ENCODE measurements at regions not wholly inside any gene's neighbourhood (a gene's known extent, or its start where the extent isn't known, plus 50 kb on each side); places are given as distances from the start of the nearest gene placed in this dataset.
"Not testable (repeated sequence)": the region's sequence is repeated elsewhere in the genome, so short reads cannot be mapped to it uniquely, and the experiment has no call there.

DNA sequence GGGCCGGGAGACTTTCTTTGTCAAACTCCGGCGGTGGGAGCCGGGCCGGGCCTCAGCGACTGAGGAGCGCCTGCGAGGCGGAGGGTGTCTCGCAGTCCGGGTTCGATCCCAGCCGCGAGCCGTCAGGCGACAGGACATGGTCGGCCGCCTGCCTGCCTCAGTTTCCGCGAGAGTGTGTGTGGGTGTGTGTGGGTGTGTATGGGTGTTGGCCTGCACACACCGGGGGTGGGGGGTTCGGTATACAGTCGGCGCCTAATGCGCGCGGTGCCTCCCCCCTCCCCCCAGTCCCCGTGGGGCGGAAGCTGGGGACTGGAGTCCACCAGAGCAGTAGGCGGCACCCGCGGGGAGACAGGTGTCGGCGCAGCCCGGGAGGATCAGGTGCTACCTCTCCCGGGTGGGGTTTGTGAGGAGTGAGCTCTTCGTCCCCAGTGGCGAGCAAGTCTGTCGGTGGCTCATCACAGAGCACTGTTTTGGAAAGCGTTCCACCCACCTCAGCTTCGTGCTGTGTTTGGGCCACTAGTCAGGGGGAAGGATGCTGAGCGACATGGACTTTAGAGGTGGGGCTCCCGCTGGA lies 246.3 kb downstream of the GOLGA6L6 start:
- DNase-seq (ENCODE audit: low spot score in 2 of 2) = peak in 1 of 2 donors; percentile 87
- no peak overlapping the region for H3K4me3 ChIP-seq (ENCODE audit: low read depth, poor library complexity, severe bottlenecking)
- TF ChIP-seq, protein P1, sequence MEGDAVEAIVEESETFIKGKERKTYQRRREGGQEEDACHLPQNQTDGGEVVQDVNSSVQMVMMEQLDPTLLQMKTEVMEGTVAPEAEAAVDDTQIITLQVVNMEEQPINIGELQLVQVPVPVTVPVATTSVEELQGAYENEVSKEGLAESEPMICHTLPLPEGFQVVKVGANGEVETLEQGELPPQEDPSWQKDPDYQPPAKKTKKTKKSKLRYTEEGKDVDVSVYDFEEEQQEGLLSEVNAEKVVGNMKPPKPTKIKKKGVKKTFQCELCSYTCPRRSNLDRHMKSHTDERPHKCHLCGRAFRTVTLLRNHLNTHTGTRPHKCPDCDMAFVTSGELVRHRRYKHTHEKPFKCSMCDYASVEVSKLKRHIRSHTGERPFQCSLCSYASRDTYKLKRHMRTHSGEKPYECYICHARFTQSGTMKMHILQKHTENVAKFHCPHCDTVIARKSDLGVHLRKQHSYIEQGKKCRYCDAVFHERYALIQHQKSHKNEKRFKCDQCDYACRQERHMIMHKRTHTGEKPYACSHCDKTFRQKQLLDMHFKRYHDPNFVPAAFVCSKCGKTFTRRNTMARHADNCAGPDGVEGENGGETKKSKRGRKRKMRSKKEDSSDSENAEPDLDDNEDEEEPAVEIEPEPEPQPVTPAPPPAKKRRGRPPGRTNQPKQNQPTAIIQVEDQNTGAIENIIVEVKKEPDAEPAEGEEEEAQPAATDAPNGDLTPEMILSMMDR (IDR thresholded peaks at IDR 0.05) = no peak
- TF ChIP-seq POLR2A (IDR thresholded peaks at IDR 0.05) = no peak
- intact Hi-C loops (cut with DNase I; ENCODE audit: low total_unique reads) = no loop called here
- WGBS, 2 donors = 88 to 89% methylated on average over 33 to 43 of the region's 43 CpGs

DNA sequence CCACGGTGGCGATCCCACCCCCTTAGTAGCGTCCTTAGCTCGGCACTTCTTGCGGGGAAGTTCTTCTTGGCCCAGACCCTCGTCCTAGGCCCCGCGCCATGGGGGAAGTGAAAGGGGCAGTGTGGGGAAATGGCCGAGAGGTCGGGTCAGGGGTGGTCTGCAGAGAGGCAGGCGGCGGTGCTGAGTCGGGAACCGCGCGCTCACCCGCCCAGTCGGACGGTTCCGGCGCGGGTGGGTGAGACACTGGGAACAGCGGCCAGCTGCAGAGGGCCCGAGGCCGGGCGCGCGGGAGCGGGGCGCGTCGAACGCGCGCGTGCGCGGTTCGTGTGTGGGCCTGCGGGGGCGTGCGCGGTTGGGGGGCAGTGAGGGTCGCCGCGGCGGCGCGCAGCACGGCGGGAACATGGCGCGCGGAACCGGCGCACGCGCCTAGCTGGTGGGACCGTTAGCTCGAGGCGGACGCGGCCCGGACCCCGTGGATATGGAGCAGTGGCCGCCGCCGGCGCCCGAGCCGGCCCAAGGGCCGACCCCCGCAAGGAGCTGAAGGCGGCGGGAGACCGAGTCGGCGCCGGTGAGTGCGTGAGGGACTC lies 246.9 kb downstream of the GOLGA6L6 start:
- whole genome bisulfite sequencing, 2 donors = 73 to 75% methylated on average over 57 to 78 of the region's 80 CpGs
- DNase-seq (ENCODE audit: low spot score in 2 of 2) = peak in 1 of 2 donors; percentile 79
- TF ChIP-seq POLR2A (IDR thresholded peaks at IDR 0.05) = no peak
- TF ChIP-seq, protein P1 (IDR thresholded peaks at IDR 0.05) = no peak
- intact Hi-C loops (cut with DNase I; ENCODE audit: low total_unique reads) = no loop called here
- H3K4me3 ChIP-seq (ENCODE audit: low read depth, poor library complexity, severe bottlenecking) = no peak overlapping the region

DNA sequence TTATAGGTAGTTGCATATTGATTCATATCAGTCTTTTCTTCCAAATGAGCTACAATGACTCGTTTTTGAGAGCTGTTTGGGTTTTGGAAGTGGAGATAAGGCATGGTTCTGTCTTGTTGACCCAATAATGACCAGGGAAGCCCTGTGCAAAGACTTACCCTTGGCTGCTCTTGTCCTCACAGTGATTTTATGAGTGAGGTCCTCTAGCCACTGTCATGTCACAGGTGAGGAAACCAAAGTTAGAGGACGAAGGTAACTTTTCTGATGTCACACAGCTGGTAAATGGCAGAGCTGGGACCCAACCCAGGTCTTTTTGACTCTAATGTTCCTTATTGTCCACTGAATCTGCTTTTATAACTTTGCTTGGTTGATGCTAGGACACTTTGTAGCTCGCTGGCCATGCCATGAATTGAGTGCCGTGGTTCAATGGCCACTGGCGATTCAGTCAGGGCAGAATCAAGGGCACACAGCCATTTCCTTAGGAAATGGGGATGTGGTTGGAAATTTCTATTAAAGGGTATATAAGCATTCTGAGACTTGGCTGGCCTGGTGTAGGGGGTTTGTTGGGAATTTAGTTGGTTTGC lies 249.1 kb downstream of the GOLGA6L6 start:
- intact Hi-C loops (cut with DNase I; ENCODE audit: low total_unique reads); H3K4me3 ChIP-seq (ENCODE audit: low read depth, poor library complexity, severe bottlenecking): not testable (repeated sequence)
- 58 to 60% methylated on average over 5 of the region's 5 CpGs for WGBS, 2 donors
- peak in 1 of 2 donors; percentile 70 for DNase-seq (ENCODE audit: low spot score in 2 of 2)

DNA sequence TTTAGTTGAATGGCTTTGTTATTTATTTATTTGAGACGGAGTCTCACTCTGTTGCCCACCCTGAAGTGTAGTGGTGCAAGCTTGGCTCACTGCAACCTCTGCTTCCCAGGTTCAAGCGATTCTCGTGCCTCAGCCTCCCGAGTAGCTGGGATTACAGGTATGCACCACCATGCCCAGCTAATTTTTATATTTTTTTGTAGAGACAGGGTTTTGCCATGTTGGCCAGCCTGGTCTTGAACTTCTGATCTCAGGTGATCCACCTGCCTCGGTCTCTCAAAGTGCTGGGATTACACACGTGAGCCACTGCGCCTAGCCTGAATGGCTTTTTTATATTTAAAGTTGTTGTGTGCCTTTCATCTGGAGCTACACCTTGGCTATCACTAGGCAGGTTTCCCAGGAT lies 250.0 kb downstream of the GOLGA6L6 start:
- 81 to 85% methylated on average over 7 of the region's 7 CpGs for WGBS, 2 donors
- peak in 1 of 2 donors; percentile 49 for DNase-seq (ENCODE audit: low spot score in 2 of 2)
- H3K4me3 ChIP-seq (ENCODE audit: low read depth, poor library complexity, severe bottlenecking); intact Hi-C loops (cut with DNase I; ENCODE audit: low total_unique reads): not testable (repeated sequence)

DNA sequence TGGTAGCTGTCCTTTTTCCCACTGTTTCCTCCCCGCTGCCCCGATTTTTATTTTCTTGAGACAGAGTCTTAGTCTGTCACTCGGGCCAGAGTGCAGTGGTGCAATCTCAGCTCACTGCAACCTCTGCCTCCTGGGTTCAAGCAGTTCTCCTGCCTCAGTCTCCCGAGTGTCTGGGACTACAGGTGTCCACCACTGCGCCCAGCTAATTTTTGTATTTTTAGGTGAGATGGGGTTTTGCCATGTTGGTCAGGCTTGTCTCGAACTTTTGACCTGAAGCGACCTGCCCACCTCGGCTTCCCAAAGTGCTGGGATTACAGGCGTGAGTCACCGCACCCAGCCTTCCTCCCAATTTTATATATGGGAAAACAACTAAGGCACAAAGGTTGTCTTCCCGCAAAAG lies 251.0 kb downstream of the GOLGA6L6 start:
- H3K4me3 ChIP-seq (ENCODE audit: low read depth, poor library complexity, severe bottlenecking); intact Hi-C loops (cut with DNase I; ENCODE audit: low total_unique reads): not testable (repeated sequence)
- DNase-seq (ENCODE audit: low spot score in 2 of 2) = peak in 1 of 2 donors; percentile 66
- 78 to 84% methylated on average over 11 of the region's 11 CpGs for WGBS, 2 donors

DNA sequence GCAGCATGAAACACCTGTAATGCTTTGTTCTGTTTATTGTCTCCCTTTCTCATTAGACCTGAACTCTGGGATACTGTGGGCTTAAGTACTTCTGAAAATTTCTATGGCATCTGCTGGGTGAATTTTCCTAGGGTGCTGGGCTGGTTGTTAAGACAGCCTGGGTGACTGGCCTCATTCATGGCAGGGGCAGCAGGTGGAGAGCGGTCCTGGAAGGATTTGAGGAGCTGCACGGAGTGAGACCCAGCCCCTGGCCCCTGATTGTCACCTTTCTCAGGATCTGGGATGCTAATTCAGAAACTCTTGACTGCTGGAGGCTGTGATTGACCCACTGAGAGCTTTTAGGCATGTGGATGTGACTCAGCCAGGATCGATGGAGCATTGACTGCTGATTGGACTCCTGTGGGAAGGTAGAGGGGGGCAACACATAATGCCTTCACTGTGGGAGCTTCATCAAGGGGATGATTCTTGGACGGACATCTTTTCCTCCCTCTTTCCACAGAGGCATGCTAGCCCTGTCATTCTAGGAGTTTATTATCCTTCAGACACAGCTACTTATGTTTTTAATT lies 252.0 kb downstream of the GOLGA6L6 start:
- WGBS, 2 donors = 65 to 74% methylated on average over 4 of the region's 4 CpGs
- intact Hi-C loops (cut with DNase I; ENCODE audit: low total_unique reads); H3K4me3 ChIP-seq (ENCODE audit: low read depth, poor library complexity, severe bottlenecking): not testable (repeated sequence)
- peak in 1 of 2 donors; percentile 60 for DNase-seq (ENCODE audit: low spot score in 2 of 2)

DNA sequence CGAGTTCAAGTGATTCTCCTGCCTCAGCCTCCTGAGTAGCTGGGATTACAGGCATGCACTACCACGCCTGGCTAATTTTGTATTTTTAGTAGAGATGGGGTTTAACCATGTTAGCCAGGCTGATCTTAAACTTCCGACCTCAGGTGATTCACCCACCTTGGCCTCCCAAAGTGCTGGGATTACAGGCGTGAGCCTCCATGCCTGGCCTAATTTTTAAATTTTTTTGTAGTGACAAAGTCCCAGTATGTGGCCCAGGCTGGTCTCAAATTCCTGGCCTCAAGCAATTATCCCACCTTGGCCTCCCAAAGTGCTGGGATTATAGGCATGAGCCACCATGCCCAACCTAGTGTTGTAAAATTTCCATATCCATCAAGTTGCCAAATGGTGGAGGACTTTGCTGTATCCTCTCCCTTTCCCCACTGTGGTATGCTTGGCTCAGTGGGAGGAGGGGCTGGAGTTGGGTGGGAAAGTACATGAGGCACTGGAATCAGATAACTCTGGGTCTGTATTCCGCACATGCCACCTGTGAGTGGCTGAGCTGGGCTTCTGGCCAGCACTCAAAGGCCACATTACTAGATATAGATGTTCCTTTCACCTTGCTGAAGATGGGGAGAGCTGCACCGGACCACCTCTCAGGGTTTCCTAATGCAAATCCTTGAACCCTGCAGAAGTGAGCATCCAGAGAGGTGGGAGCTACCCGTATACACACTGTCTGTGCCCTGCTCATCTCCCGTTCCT lies 252.6 kb downstream of the GOLGA6L6 start:
- H3K4me3 ChIP-seq (ENCODE audit: low read depth, poor library complexity, severe bottlenecking); intact Hi-C loops (cut with DNase I; ENCODE audit: low total_unique reads): not testable (repeated sequence)
- 76 to 79% methylated on average over 8 of the region's 8 CpGs for WGBS, 2 donors
- peak in 1 of 2 donors; percentile 74 for DNase-seq (ENCODE audit: low spot score in 2 of 2)

DNA sequence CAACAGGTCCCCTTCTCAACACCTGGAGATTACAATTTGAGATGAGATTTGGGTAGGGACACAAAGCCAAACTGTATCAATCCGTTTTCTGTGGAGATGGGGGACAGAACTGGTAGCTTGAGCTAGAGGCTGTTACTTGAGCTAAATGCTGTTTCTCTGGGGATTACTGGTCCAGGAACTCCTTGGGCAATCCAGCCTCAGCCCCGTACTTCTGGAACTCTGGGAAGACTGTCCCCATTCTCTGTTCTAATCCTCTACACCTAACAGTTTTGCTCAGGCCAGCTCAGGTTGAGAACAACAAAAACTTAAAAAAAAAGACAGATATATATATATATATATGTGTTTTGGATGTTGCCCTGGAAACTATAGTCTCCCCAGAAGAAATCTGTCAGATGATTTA lies 255.0 kb downstream of the GOLGA6L6 start:
- H3K4me3 ChIP-seq (ENCODE audit: low read depth, poor library complexity, severe bottlenecking); intact Hi-C loops (cut with DNase I; ENCODE audit: low total_unique reads); DNase-seq (ENCODE audit: low spot score in 2 of 2): not testable (repeated sequence)
- WGBS, 2 donors = 56 to 64% methylated on average over 2 of the region's 2 CpGs

DNA sequence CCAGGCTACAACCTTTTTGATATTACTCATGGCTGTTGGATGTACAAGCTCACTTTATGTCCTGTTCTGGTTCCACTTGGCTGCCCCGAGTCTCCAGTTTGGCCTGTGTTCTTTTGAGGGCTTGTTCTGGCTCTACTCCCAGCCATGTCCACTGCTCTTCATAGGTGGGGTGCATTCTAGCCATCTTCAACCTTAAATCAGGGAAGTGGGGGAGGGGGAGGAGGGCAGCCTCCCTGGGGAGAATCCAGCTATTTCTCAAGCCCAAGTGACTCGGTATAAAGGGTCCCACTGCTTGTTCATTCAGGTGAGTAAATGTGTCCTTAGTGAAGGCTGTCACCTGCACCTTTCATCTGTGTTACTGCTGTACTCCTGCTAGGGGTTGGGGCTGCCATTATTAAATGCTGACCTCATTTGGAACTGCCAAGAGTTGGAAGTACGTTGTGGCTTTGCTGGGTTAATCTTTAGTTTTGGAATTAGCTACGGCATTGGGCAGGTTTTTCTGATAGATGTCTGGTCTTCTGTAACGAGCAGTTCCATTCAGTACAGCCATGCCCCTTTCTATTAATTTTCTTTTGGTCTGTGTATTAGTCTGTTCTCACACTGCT lies 255.8 kb downstream of the GOLGA6L6 start:
- DNase-seq (ENCODE audit: low spot score in 2 of 2) = peak in 1 of 2 donors; percentile 66
- intact Hi-C loops (cut with DNase I; ENCODE audit: low total_unique reads); H3K4me3 ChIP-seq (ENCODE audit: low read depth, poor library complexity, severe bottlenecking): not testable (repeated sequence)
- 57 to 67% methylated on average over 5 of the region's 5 CpGs for WGBS, 2 donors

DNA sequence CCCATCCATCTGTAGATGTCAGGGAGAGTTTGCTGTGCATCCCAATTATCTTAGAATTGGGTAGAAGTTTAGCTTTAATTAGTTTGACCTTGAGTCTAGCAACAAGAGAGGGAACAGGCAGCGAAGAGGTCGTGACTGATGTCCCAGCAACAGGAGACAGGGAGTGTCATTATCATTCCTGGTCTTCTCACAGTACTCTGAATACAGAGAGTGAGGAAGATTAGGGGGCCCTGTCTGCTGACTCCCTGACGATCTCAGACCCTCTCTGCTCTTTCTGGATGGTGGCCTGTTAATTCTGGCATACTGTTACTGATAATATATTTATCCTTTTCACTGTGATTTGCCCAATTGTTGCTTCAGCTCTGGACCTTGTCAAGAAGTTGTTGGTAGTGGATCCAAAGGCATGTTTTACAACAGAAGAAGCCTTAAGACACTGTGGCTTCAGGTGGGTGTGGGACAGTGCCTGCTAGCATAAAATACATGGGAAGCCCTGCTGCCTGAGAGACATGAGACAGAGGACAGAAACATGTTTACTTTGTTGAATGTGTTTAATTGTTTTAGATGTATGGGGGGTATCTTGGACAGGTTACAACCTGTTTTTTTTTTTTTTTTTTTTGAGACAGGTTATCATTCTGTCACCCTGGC lies 256.6 kb downstream of the GOLGA6L6 start:
- intact Hi-C loops (cut with DNase I; ENCODE audit: low total_unique reads); H3K4me3 ChIP-seq (ENCODE audit: low read depth, poor library complexity, severe bottlenecking): not testable (repeated sequence)
- DNase-seq (ENCODE audit: low spot score in 2 of 2) = peak in 1 of 2 donors; percentile 54
- WGBS, 2 donors = 56 to 63% methylated on average over 3 of the region's 3 CpGs

DNA sequence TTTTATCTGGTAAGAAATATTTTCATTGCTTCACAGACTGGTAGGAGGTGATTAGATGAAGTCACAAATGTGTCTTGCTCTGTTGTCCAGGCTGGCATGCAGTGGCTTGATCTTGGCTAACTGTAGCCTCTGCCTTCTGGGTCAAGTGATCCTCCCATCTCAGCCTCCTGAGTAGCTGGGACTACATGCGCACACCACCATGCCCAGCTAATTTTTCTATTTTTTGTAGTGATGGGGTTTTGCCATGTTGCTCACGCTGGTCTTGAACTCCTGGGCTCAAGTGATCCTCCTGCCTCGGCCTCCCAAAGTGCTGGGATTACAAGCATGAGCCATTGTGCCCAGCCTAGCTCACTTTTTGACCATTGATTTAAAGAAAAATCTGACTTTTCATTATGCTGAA lies 257.9 kb downstream of the GOLGA6L6 start:
- DNase-seq (ENCODE audit: low spot score in 2 of 2); intact Hi-C loops (cut with DNase I; ENCODE audit: low total_unique reads); H3K4me3 ChIP-seq (ENCODE audit: low read depth, poor library complexity, severe bottlenecking): not testable (repeated sequence)
- 53 to 57% methylated on average over 3 of the region's 3 CpGs for WGBS, 2 donors
